Esophagus muscularis mucosa (tissue), 4 donors: ENCODE measurements at regions not wholly inside any gene's neighbourhood (a gene's known extent, or its start where the extent isn't known, plus 50 kb on each side); places are given as distances from the start of the nearest gene placed in this dataset.

Experiments used
- DNase-seq: peaks from one replicate; pipeline ENCODE4 v3.0.0-alpha.2; 2017; ENCODE audit errors: extremely low spot score
- H3K27ac ChIP-seq, 4 donors: fragments of 200-600 bp; sonication (generic); replicated peaks in 1 of 4; 1 replicate in 3 of 4; 2 replicates in 1 of 4; pipeline ENCODE4 v1.5.1; 2016 to 2019; ENCODE audit warnings: mild to moderate bottlenecking in 1 of 4
- H3K27me3 ChIP-seq, 4 donors: fragments of 200-600 bp; sonication (generic); one replicate each; pipeline versions ENCODE4 v1.5.1 to v1.6.0; 2016 to 2019
- H3K36me3 ChIP-seq, 4 donors: fragments of 200-600 bp; sonication (generic); one replicate each; pipeline ENCODE4 v1.5.1; 2016 to 2019
- H3K4me1 ChIP-seq, 4 donors: fragments of 200-600 bp; sonication (generic); one replicate each; pipeline ENCODE4 v1.5.1; 2016 to 2019
- H3K4me3 ChIP-seq, 4 donors: fragments of 200-600 bp; sonication (generic); 1 replicate in 2 of 4; 2 replicates in 2 of 4; pipeline ENCODE4 v1.5.1; 2016 to 2019; ENCODE audit warnings: mild to moderate bottlenecking in 4 of 4, moderate library complexity in 1 of 4
- H3K9me3 ChIP-seq, 4 donors: fragments of 200-600 bp; sonication (generic); 1 replicate in 3 of 4; 2 replicates in 1 of 4; pipeline ENCODE4 v1.5.1; 2016 to 2019
- CTCF ChIP-seq, 3 experiments: fragments of 200-600 bp in 2 of 3; fragments of 450-650 bp in 1 of 3; sonication (generic) in 2 of 3; IDR thresholded peaks; one replicate each; pipeline ENCODE4 v1.5.1; 2017 to 2019; ENCODE audit warnings: antibody characterized with exemption in 3 of 3, mild to moderate bottlenecking in 2 of 3, moderate library complexity in 1 of 3
- EP300 ChIP-seq: sonication (generic); formaldehyde crosslinking; IDR thresholded peaks from one replicate; pipeline ENCODE4 v1.6.1; 2017; ENCODE audit warnings: antibody characterized with exemption
- POLR2A ChIP-seq: fragments of 450-650 bp; IDR thresholded peaks from one replicate; pipeline ENCODE4 v1.6.1; 2017; ENCODE audit warnings: antibody characterized with exemption, moderate library complexity, mild to moderate bottlenecking, low read depth
- POLR2AphosphoS5 ChIP-seq, 2 donors: sonication (generic); formaldehyde crosslinking; IDR thresholded peaks; one replicate each; pipeline ENCODE4 v1.6.1; 2017; ENCODE audit warnings: antibody characterized with exemption in 2 of 2
- WGBS: methylation state at CpG from one replicate; pipeline ENCODE4 v1.1.5; 2018; 5-methylcytosine and 5-hydroxymethylcytosine counted together
- intact Hi-C: fragments of 100-400 bp; cut with DNase I; formaldehyde crosslinking; loops from one replicate; pipeline ENCODE4 v1.15.1; 2023

DNA sequence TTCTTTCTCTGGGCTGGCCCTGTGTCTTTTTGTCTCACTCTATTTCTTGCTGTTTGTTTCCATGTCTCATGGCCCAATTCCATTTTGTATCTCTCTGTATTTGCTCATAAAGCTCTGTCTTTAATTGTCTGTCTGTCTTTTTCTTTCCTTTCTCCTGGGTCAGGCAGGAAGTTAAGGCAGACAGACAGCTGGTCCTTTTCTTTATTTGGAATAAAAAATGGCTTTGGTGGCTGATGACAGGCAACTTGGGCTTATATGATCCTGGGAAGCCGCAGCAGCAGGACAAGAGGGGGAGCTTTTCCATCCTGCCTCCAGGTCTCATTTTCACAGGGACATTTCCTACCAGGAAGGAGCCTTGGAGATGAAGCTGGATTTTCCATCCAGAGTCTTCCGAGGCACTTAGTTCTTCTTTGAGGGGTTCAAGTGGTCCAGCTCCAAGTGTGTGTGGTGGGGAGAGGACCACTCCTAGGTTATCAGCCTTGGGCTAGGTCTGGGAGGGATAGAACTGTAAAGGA is 138.7 kb downstream of the TDRD15 start:
- Histone ChIP-seq H3K4me3 (no peak overlapping the region), H3K9me3 (no peaks in the 10 kb centered on the region), H3K4me1 (peaks cover 0 to 4% (median 1%) of the 10 kb centered on the region in 4 donors), H3K27me3 (no peaks in the 10 kb centered on the region), H3K36me3 (no peaks in the 10 kb centered on the region), H3K27ac (no peak overlapping the region)
- intact Hi-C loops, result no loop called here
- no peak for DNase-seq
- TF ChIP-seq POLR2A, result no peak
- TF ChIP-seq EP300, result no peak
- TF ChIP-seq CTCF (IDR thresholded peaks at IDR 0.05), result no peak
- 74% methylated on average over 2 of the region's 2 CpGs for WGBS

DNA sequence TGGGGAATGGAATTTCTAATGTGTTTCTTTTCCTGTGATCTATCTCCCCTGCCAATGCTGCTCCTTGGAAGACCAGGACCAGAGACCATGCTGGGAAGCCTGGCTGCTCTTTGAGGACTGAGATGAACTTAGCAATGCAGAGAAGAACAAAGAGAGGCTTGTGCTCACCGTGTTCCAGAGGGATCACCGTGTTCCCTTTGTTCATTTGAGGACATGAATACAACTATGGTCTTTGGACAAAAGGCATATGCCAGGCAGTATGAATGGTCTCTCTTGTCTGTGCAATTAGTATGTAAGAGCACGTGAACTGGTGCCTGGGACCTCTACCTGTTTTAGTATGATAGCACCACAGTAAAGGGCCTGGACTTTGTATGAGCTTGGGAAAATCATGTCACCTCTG is 139.9 kb downstream of the TDRD15 start:
- H3K4me3 ChIP-seq, result no peak overlapping the region
- TF ChIP-seq POLR2A (no peak), EP300 (no peak), CTCF (IDR thresholded peaks at IDR 0.05) (no peak), POLR2AphosphoS5 (IDR thresholded peaks at IDR 0.05) (no peak)
- H3K36me3 ChIP-seq, result no peaks in the 10 kb centered on the region
- H3K9me3 ChIP-seq, result no peaks in the 10 kb centered on the region
- DNase-seq, result peak; percentile 60
- peaks cover 0 to 4% (median 3%) of the 10 kb centered on the region in 4 donors for H3K4me1 ChIP-seq
- WGBS, result 91% methylated on average over 3 of the region's 3 CpGs
- no peaks in the 10 kb centered on the region for H3K27me3 ChIP-seq
- intact Hi-C loops, result no loop called here
- no peak overlapping the region for H3K27ac ChIP-seq

DNA sequence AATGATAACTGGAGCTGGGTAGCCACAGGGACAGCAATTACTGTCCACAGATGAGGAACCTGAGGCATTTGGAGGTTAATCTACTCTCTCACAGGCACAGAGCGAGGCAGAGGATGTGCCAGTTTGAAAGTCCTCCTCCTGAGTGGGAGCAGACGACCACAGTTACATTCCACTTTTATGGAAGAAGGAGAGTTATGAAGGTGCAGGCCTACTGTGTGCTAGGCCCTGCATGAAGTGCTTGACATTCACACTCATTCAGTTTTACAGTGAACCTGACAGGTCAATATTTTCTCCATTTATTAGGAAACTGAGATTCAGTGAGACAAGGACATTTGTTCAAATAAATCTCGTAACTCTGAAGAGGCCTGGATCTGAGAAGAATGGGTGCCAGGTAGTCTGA is 142.0 kb downstream of the TDRD15 start:
- intact Hi-C loops, result no loop called here
- H3K4me3 ChIP-seq, result no peak overlapping the region
- H3K27me3 ChIP-seq, result no peaks in the 10 kb centered on the region
- H3K27ac ChIP-seq, result no peak overlapping the region
- peaks cover 3 to 11% (median 8%) of the 10 kb centered on the region in 4 donors for H3K4me1 ChIP-seq
- DNase-seq, result no peak
- 98% methylated on average over 3 of the region's 3 CpGs for WGBS
- no peaks in the 10 kb centered on the region for H3K9me3 ChIP-seq
- no peaks in the 10 kb centered on the region for H3K36me3 ChIP-seq
- no peak for TF ChIP-seq POLR2A
- no peak for TF ChIP-seq POLR2AphosphoS5 (IDR thresholded peaks at IDR 0.05)
- no peak for TF ChIP-seq CTCF (IDR thresholded peaks at IDR 0.05)
- no peak for TF ChIP-seq EP300

GRCh38 chr2:21267232-21267835 is 143.6 kb downstream of the TDRD15 start:
- DNase-seq, result no peak
- Histone ChIP-seq H3K9me3 (no peaks in the 10 kb centered on the region), H3K27ac (no peak overlapping the region), H3K4me3 (no peak overlapping the region), H3K4me1 (peaks cover 9 to 14% (median 11%) of the 10 kb centered on the region in 4 donors), H3K36me3 (no peaks in the 10 kb centered on the region), H3K27me3 (no peaks in the 10 kb centered on the region)
- 67% methylated on average over 5 of the region's 5 CpGs for WGBS
- TF ChIP-seq EP300, result no peak
- no peak for TF ChIP-seq POLR2A
- no peak for TF ChIP-seq CTCF (IDR thresholded peaks at IDR 0.05)
- no peak for TF ChIP-seq POLR2AphosphoS5 (IDR thresholded peaks at IDR 0.05)
- intact Hi-C loops, result no loop called here
